PC-3 (cell line): ENCODE measurements at regions not wholly inside any gene's neighbourhood (a gene's known extent, or its start where the extent isn't known, plus 50 kb on each side); places are given as distances from the start of the nearest gene placed in this dataset.

Source experiments
- CTCF ChIP-seq: fragments of 300-600 bp; sonication (generic); conservative IDR thresholded peaks from 2 replicates; pipeline ENCODE4 v1.5.1; 2017; ENCODE audit warnings: antibody characterized with exemption, low read depth, mild to moderate bottlenecking, low read length
- EZH2 ChIP-seq: fragments of 300-600 bp; sonication (generic); IDR thresholded peaks from one replicate; pipeline ENCODE4 v1.6.1; 2017; ENCODE audit warnings: antibody characterized with exemption, mild to moderate bottlenecking, low read length; ENCODE audit not compliant: unreplicated experiment
- EZH2phosphoT487 ChIP-seq: fragments of 300-600 bp; sonication (generic); IDR thresholded peaks from 2 replicates; pipeline ENCODE4 v1.6.1; 2018; ENCODE audit warnings: mild to moderate bottlenecking, antibody characterized with exemption, low read length, borderline replicate concordance

GRCh38 chr7:49453486-49453885, 320.0 kb upstream of the VWC2 start:
- TF ChIP-seq CTCF, result no peak
- no peak for TF ChIP-seq EZH2
- TF ChIP-seq EZH2phosphoT487, result no peak
